GM12872 (cell line): ENCODE measurements at regions not wholly inside any gene's neighbourhood (a gene's known extent, or its start where the extent isn't known, plus 50 kb on each side); places are given as distances from the start of the nearest gene placed in this dataset.

Experiments used
- CTCF ChIP-seq: IDR thresholded peaks from 3 replicates; pipeline ENCODE4 v1.5.1; 2011; ENCODE audit warnings: low read depth, mild to moderate bottlenecking, low read length, moderate library complexity; ENCODE audit not compliant: insufficient read depth

GRCh38 chr5:135242021-135242865, 156.8 kb downstream of the MACROH2A1 start:
- no peak for TF ChIP-seq CTCF

- no peak for TF ChIP-seq CTCF
Observed at GRCh38 chr5:135241536-135241935, 157.5 kb downstream of the MACROH2A1 start.

- TF ChIP-seq CTCF, result no peak
Observed at GRCh38 chr5:135240781-135241360, 158.2 kb downstream of the MACROH2A1 start.

GRCh38 chr5:135240283-135240633, 158.8 kb downstream of the MACROH2A1 start:
- no peak for TF ChIP-seq CTCF

GRCh38 chr5:135239453-135240282, 159.4 kb downstream of the MACROH2A1 start:
- TF ChIP-seq CTCF, result no peak

- no peak for TF ChIP-seq CTCF
Observed at GRCh38 chr5:135238622-135239452, 160.2 kb downstream of the MACROH2A1 start.
